GM18517 (cell line): ENCODE measurements at regions not wholly inside any gene's neighbourhood (a gene's known extent, or its start where the extent isn't known, plus 50 kb on each side); places are given as distances from the start of the nearest gene placed in this dataset.
"Not testable (repeated sequence)": the region's sequence is repeated elsewhere in the genome, so short reads cannot be mapped to it uniquely, and the experiment has no call there.

ENCODE experiments used
- ATAC-seq: cut with Tn5 transposase; IDR thresholded peaks from one replicate; pipeline ENCODE4 v1.9.1; 2021; ENCODE audit warnings: mild to moderate bottlenecking, moderate library complexity; ENCODE audit not compliant: unreplicated experiment

DNA sequence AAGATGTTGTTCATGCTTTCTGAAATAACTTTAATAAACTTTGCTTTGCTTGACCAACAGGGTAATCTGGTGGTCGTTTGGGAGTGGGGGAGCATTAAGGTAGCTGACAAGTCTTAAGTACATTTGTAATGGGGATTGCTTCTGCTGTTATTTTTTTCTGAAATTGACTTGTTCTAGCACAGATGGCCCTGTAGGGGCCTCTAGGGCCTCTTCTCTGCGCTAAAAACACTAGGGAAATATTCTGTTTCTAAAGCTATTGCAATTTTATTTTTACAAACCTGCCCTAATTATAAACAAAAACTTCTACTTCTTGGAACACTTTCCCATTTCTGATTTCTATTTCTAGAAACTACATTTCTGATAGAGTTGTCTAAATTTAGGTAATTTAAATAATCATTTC is 191.3 kb upstream of the KCNJ3 start:
- ATAC-seq, result no peak

DNA sequence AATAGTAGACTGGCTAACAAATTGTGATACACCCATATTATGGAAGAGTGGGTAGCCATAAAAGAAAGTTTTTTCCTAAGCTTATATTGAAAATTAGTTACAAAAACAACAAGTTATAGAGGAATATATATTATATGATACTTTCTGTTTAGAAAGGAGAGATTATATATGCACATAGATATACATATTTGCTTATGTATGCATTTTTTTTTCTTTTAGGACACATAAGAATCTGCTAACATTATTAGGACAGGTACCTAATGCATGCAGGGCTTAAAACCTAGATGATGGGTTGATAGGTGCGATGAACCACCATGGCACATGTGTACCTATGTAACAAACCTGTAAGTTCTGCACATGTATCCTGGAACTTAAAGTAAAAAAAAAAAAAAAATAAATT is 179.6 kb upstream of the KCNJ3 start:
- no peak for ATAC-seq

DNA sequence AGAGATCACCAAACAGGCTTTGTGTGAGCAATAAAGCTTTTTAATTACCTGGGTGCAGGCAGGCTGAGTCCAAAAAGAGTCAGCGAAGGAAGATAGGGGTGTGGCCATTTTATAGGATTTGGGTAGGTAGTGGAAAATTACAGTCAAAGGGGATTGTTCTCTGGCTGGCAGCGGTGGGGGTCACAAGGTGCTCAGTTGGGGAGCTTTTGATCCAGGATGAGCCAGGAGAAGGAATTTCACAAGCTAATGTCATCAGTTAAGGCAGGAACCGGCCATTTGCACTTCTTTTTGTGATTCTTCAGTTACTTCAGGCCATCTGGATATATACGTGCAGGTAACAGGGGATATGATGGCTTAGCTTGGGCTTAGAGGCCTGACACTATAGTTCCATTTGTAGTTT is 177.5 kb upstream of the KCNJ3 start:
- ATAC-seq, result not testable (repeated sequence)

DNA sequence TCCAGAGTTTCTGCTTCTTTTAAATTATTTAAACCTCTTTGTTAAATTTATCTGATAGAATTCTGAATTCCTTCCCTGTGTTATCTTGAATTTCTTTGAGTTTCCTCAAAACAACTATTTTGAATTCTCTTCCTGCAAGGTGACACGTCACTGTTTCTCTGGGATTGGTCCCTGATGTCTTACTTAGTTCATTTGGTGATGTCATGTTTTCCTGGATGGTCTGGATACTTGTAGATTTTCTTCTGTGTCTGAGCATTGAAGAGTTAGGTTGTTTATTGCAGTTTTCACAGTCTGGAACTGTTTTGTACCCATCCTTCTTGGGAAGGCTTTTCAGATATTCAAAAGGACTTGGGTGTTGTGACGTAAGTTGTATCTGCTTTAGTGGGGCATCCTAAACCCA is 172.3 kb upstream of the KCNJ3 start:
- no peak for ATAC-seq

DNA sequence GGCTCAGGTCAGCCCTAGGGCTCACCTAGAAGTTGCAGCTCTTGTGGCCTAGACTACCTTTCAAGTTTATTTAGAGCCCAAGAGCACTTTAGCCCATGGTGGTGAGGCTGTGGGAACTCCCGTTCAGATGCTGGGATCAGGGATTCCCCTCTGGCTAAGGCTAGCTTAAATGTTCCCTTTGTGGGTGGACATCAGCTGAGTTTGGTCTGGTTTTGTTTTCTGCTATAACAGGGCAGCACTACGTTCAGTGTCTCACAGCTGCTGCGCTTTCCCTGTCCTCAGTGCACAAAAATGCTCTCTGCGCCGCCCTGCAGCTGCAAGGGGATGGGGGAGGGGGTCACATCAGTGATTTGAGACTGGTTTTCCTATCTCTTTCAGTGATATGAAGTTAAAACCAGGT is 170.5 kb upstream of the KCNJ3 start:
- ATAC-seq, result no peak

DNA sequence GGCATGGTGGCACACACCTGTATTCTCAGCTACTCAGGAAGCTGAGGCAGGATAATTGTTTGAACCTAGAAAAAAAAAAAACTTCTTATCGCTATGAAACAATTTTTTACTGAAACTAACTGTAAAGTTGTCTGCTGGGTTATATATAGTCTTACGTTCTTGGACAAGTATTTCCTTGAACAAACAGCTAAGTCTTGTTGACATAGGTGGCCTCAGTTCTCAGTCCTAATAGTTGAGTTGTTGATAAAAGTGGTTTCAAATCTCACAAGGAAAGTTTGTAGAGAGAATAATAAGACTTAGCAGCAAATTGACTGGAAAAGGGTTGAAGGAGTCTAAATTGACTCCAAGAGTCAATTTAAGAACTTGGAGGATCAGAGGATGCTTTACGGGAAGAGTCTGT is 166.5 kb upstream of the KCNJ3 start:
- ATAC-seq, result no peak

DNA sequence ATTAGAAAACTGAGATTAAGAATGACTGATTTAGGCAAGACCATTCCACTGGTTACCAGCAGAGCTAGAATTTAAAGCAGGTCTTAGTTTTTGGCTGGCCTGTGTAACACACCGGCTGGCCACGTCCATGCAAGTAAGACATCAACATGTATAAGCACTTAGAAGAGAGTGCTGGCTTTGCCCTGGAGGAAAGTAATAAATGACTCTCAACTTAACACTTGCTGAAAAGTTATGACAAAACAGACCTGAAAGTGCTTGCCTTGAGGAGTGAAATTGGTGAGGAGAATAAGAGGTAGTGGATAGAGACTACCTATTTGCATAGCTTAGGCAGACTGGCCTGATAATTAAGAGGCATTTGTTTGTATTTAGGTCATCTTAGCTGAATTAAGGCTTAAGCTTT is 165.7 kb upstream of the KCNJ3 start:
- ATAC-seq, result no peak

DNA sequence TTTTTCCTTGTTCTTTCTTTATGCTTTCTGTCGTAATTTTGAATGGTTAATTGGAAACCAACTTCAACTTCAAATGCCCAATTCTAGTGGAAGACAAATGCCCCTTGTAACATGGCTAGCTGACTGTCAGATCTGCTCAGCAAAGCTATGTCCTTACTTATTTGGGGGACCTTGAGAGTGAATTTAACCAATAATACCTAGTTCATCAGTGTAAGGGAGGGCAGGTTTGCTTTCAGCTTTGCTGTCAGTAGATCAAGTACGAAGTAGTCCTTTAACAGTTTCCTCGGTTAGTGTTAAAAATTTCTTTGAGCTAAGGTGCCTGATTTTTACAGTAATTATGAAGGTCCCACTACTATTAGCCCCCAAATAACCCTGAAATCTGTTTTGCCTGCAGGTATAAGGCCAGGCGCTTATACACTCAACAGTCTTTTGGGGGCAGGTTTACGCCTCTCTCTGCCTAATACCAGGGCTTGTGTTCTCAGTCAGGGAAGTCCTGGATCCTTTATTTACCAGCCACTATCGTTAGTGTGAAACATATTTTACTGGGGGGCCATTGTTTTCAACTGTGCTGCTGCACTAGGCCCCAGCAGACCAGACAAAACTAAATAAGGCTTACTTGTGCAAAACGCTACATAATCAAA is 165.1 kb upstream of the KCNJ3 start:
- no peak for ATAC-seq

DNA sequence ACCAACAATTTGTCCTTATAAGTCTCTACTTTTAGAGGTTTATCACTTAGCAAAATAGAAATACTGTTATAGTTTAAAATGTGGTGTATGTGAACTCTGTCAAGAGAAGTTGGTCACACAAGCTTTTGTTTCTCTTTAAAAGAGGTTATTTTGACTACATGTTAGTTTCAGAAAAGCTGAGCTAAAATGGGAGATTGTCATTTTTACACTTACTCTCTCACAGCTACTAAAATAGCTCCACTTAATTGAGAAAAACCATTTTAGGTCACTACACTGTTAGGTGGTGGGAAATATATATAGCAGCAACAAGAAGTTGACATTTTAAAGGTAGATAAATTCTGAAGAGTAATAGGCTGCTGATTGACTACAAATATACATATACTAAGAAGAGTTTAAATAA is 161.5 kb upstream of the KCNJ3 start:
- ATAC-seq, result peak; percentile 81

DNA sequence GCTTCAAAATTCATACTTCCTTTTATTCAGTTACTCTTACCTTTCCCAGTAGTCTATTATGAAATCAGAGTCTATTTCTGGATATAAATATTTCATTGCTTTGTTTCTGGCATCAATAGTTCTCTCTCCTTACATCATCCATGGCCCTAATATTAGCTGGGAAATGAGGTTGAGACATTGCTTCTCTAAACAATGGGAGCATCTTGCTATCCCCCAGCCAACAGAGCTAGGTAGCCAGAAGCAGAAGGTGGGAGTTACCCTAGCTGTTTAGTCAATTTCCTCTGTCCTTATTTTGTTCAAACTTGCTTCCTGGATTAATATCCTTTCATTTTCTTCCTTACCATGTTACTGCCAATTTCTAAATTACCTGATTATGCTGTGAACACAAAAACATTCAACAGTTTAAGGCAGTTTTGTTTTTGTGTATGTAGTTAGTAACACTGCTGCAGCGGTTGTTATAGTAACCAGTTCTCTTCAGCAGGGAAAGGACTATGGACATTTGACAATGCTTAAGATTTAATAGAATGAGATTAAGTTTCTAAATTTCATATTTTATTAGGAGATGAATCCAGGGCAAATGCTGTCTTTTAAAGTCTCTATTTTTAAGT is 160.5 kb upstream of the KCNJ3 start:
- no peak for ATAC-seq

DNA sequence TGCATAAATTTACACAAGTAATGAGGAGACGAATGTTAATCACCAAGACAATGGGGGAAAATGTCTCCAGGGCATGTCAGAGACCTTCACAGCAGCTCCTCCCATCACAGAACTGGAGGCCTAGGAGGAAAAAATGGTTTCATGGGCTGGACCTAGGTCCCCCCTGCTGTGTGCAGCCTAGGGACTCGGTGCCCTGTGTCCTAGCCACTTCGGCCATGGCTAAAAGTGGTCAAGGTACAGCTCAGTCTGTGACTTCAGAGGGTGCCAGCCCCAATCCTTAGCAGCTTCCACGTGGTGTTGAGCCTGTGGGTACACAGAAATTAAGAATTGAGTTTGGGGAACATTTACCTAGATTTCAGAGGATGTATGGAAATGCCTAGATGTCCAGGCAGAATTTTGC is 152.2 kb upstream of the KCNJ3 start:
- no peak for ATAC-seq

DNA sequence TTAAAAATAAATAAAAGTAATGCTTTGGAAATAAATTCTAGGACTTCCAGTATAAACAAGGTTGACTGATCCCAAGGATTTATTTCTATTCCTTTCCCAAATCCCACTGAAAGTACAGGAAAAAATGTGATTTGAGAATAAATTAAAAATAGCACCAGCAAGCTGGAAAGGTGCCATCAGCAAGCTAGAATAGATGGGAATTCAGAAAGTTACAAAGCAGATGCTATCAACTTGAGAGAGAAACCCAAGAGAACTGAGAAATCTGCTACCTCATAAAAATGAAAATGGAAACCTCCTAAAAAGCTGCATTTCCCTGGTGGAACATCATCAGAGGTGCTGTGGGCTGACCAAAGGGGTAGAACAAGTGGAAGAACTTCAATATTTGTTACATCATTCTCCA is 148.6 kb upstream of the KCNJ3 start:
- no peak for ATAC-seq

DNA sequence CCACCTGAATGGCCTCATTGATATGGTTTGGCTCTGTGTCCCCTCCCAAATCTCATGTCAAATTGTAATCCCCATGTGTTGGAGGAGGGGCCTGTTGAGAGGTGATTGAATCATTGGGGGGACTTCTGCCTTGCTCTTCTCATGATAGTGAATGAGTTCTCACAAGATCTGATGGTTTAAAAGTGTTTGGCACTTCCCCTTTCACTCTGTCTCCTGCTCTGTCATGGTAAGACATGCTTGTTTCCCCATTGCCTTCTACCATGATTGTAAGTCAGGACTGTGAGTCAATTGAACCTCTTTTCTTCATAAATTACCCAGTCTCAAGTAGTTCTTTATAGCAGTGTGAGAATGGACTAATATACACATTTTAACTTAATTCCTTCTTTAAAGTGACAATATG is 146.8 kb upstream of the KCNJ3 start:
- no peak for ATAC-seq

DNA sequence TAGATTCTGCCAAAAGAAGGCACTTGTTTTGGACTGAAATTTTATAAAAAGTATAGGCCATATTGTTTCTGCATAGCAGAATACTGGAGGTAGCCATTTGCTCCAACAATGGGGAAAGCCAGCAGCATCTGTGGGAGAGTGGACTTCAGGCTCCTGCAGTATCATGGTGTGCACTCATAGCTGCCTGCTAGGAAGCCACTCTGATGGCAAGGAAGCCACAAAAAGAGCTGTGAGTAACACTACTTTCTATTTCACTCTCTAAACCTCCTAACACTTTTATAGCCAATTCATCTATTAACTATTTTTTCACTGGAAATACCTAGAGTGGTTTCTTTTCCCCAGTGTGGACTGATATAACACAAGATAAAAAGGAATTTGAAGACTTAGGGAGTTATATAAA is 144.4 kb upstream of the KCNJ3 start:
- ATAC-seq, result peak; percentile 46

DNA sequence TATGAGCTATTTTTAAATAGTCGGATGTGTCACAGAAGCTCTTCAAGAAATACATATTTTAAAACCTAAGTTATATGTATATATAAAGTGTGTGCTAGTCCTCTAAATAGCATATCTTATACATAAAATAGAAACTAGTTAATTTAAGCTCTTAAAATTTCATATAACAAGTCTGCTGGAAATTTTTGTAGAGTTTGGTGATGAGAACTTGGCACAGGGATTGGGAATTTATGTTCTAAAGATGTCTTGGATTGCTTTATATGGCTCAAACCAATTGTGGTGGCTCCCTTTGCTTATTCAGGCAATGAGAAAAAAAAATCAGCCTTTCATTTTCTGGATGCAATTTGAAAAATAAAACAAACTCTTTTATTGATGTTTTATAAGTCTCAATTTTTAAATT is 142.8 kb upstream of the KCNJ3 start:
- no peak for ATAC-seq

DNA sequence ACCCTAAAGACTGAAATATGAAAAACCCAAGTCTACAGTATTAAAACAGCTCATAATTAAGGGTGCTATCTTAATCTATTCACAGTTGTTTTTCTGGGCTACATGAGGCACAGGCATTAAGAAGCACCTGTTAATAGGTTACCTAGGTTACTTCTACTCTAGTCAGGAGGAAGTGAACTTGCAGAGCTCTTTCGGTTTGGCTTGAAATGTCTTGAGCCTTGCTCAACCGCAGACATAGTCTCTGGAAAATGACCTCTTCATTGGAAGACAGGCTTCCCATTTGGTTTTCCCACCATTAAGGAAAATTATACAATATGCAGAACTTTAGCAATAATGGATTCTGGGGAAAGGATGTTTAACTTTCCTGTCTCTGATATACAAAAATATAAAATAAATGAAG is 142.3 kb upstream of the KCNJ3 start:
- ATAC-seq, result no peak

DNA sequence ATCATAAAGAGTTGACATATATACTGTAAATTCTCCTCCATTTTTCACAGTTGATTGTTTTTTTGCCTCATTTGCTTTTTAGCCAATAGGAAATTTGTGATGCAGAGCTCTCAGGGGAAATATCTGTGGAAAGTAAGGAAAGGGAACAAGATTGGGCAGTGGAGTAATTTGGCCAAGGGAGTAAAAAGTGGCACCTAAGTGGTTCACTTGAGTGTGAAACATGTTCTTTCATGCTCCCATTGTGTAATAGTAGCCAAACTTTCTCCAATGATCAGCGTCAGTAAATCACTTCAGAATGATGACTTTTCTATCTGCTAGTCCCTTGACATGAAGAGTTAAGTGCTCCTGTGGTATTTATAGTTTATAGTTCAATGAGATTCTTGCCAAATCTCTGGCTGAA is 141.9 kb upstream of the KCNJ3 start:
- no peak for ATAC-seq

DNA sequence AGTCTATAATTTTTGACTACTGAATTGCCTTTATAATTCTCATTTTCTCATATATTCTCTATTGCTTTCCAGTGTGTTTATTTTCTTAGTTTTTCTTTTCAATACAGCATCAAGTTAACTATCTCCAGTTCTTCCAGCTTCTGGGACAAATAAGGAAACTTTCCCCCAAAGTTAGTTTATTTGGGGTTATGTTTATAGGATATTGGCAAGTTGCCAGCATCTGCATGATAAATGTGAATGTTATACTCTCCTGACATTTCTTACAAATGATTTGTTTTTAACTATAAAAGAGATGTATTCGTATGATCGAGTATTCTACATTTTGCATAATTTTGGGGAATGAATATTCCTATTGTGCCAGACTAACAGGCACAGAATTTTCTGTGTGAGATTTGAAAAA is 140.6 kb upstream of the KCNJ3 start:
- no peak for ATAC-seq

DNA sequence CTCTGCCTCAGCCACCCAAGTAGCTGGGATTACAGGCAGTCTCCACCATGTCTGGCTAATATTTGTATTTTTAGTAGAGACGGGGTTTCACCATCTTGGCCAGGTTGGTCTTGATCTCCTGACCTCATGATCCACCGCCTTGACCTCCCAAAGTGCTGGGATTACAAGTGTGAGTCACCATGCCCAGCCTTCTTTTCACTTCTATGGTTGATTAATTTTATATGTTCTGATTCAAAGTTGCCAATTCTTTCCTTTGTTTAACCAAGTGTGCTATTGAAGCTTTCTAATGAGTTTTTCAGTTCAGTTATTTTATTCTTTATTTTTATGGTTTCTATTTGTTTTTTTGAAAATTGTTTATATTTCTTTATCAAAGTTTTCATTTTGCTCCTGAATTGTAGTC is 133.1 kb upstream of the KCNJ3 start:
- ATAC-seq, result no peak

DNA sequence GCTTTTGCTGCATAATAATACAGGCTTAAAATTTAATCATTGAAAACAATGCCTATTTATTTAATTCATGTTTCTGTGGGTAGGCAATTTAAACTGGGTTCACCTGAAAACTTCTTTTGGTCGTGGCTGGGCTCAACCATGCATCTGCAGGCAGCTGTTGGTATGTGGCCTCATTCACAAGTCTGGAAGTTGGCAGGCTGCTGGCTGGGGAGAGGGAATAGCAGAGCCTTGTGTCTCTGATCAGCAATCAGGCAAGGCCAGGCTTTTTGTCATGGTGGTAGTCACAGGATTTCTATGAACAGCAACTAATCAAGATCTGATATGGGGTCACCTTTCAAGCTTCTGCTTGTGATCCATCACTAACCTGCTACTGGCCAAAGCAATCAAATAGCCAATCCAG is 130.1 kb upstream of the KCNJ3 start:
- no peak for ATAC-seq

DNA sequence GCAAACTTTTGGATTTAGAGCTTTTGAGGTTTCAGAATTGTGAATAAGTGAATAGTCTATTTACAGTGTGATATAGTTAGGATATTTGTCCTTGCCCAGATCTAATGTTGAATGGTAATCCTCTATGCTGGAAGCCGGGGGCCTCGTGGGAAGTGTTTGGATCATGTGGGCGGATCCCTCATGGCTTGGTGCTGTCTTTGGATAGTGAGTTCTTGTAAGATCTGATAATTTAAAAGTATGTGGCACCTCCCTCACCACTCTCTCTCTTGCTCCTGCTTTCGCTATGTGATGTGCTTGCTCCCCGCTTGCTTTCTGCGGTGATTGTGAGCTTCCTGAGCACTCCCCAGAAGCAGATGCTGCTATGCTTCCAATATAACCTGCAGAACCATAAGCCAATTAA is 128.0 kb upstream of the KCNJ3 start:
- ATAC-seq, result no peak

DNA sequence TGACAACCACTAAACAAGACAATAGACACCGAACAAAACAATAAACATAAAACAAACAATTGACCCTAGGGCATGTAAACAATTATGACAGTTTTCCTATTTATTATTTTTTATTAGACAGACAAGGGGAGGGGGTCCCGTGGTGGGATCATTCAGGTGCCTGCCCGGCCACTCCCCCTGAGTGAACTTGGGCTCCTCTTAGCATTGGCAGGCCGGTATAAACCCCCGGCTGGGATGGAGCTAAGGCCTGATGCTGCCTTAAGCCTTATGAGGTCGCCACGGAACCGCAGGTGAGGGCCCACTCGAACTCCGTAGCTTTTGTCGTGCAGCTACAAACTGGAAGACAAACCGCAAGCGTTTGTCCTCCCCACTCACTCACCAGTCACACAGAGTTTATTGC is 121.8 kb upstream of the KCNJ3 start:
- not testable (repeated sequence) for ATAC-seq

DNA sequence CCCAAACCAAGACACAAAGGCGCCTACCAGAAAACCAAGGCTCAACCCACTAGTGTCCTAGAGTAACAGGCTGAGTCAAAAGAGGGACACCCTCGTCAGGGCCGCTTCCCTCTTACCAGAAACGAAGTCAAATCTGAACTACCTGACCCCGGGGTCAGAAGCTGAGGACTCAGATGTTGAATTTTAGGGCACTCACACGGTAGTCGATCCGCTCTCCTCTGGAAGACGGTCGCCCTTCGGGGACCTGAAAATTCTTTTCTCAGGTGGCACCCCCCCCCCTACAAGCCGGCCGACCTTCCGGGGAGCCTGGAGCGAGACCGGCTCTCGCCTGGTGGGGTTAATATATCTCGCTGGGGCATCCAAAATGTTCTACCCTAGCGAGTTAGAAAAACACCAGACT is 121.1 kb upstream of the KCNJ3 start:
- ATAC-seq, result no peak
